ENCODE measurements at regions not wholly inside any gene's neighbourhood (a gene's known extent, or its start where the extent isn't known, plus 50 kb on each side); places are given as distances from the start of the nearest gene placed in this dataset.

GRCh38 chr11:87976009-87976408 is 199.2 kb downstream of the RAB38 start:
- TF ChIP-seq PHF8 (conservative IDR thresholded peaks at IDR 0.05; ENCODE audit: low read depth, low read length) (no peak), POLR2A (IDR thresholded peaks at IDR 0.05; ENCODE audit: control extremely low read depth in 1 of 2, low read depth in 2 of 2, low read length in 2 of 2) (no peak), RAD21 (IDR thresholded peaks at IDR 0.05 in 1 of 2, conservative IDR thresholded peaks at IDR 0.05 in 1 of 2; ENCODE audit: low read depth in 2 of 2, low read length in 2 of 2) (no peak), JUND (IDR thresholded peaks at IDR 0.05; ENCODE audit: low read length) (no peak), SIN3A (conservative IDR thresholded peaks at IDR 0.05 in 1 of 2, IDR thresholded peaks at IDR 0.05 in 1 of 2; ENCODE audit: low read depth in 1 of 2, low read length in 2 of 2) (no peak), POLR2AphosphoS5 (IDR thresholded peaks at IDR 0.05; ENCODE audit: low read depth, low read length) (no peak)
